ENCODE measurements at regions not wholly inside any gene's neighbourhood (a gene's known extent, or its start where the extent isn't known, plus 50 kb on each side); places are given as distances from the start of the nearest gene placed in this dataset.

- TF ChIP-seq ZBTB48 (tag by site-specific recombination; IDR thresholded peaks at IDR 0.05) (no peak), ZNF645 (tag by site-specific recombination; IDR thresholded peaks at IDR 0.05) (no peak)
Measured at GRCh38 chr4:186886759-186887158, 163.1 kb upstream of the FAT1 start (continued).

GRCh38 chr4:186887291-186887700, 163.6 kb upstream of the FAT1 start:
- Histone ChIP-seq H3K4me1 (ENCODE audit: control insufficient read depth, insufficient read depth, low read length) (no peaks in the 10 kb centered on the region), H3K27ac (ENCODE audit: extremely low read depth, low read depth, low read length) (no peak overlapping the region), H3K9me3 (ENCODE audit: control insufficient read depth, insufficient read depth, low read depth, low read length) (no peaks in the 10 kb centered on the region), H3K4me3 (ENCODE audit: low read depth, low read length) (no peak overlapping the region), H3K36me3 (ENCODE audit: control insufficient read depth in 2 of 2, insufficient read depth in 1 of 2, low read length in 2 of 2) (no peaks in the 10 kb centered on the region)
- no peak for TF ChIP-seq ZNF670 (tag by site-specific recombination; IDR thresholded peaks at IDR 0.05; ENCODE audit: low read depth)
- CTCF ChIA-PET, result no interaction called here
- POLR2A ChIA-PET, result no interaction called here

- Histone ChIP-seq H3K4me3 (ENCODE audit: low read depth, low read length) (no peak overlapping the region), H3K36me3 (ENCODE audit: control insufficient read depth in 2 of 2, insufficient read depth in 1 of 2, low read length in 2 of 2) (no peaks in the 10 kb centered on the region), H3K9me3 (ENCODE audit: control insufficient read depth, insufficient read depth, low read depth, low read length) (no peaks in the 10 kb centered on the region), H3K4me1 (ENCODE audit: control insufficient read depth, insufficient read depth, low read length) (no peaks in the 10 kb centered on the region), H3K27ac (ENCODE audit: extremely low read depth, low read depth, low read length) (no peak overlapping the region)
- CTCF ChIA-PET, result no interaction called here
- no peak for TF ChIP-seq ZNF501 (tag by site-specific recombination; IDR thresholded peaks at IDR 0.05)
- no peak for TF ChIP-seq ZNF629 (tag by site-specific recombination; IDR thresholded peaks at IDR 0.05)
- no peak for TF ChIP-seq ZNF239 (tag by site-specific recombination; IDR thresholded peaks at IDR 0.05)
- TF ChIP-seq ZFP3 (tag by site-specific recombination; IDR thresholded peaks at IDR 0.05; ENCODE audit: low read depth), result no peak
- no peak for TF ChIP-seq ZNF169 (tag by site-specific recombination; IDR thresholded peaks at IDR 0.05)
- TF ChIP-seq REPIN1 (tag by site-specific recombination; IDR thresholded peaks at IDR 0.05; ENCODE audit: low read depth), result no peak
- TF ChIP-seq ZNF398 (tag by site-specific recombination; IDR thresholded peaks at IDR 0.05), result no peak
- TF ChIP-seq GLI2 (tag by site-specific recombination; IDR thresholded peaks at IDR 0.05; ENCODE audit: borderline replicate concordance, low read depth), result no peak
- TF ChIP-seq ZNF596 (tag by site-specific recombination; IDR thresholded peaks at IDR 0.05), result no peak
- TF ChIP-seq ZNF10 (tag by site-specific recombination; IDR thresholded peaks at IDR 0.05), result no peak
- TF ChIP-seq ZNF114 (tag by site-specific recombination; IDR thresholded peaks at IDR 0.05), result no peak
- TF ChIP-seq GLIS2 (tag by site-specific recombination; IDR thresholded peaks at IDR 0.05), result no peak
- no peak for TF ChIP-seq CTCF (tag by site-specific recombination; IDR thresholded peaks at IDR 0.05)
- no peak for TF ChIP-seq ZBTB6 (tag by site-specific recombination; IDR thresholded peaks at IDR 0.05)
- no peak for TF ChIP-seq TCF7L2 (IDR thresholded peaks at IDR 0.05; ENCODE audit: borderline replicate concordance, low read depth, low read length)
- TF ChIP-seq YY1 (tag by site-specific recombination; IDR thresholded peaks at IDR 0.05), result no peak
- POLR2A ChIA-PET, result no interaction called here
Measured at GRCh38 chr4:186887752-186888151, 164.1 kb upstream of the FAT1 start.

All from HEK293 (cell line).